WTC11 (cell line): ENCODE measurements at regions not wholly inside any gene's neighbourhood (a gene's known extent, or its start where the extent isn't known, plus 50 kb on each side); places are given as distances from the start of the nearest gene placed in this dataset.

ENCODE experiments used
- ATAC-seq: fragments of 200-7000 bp; cut with Tn5 transposase; 2 replicates; pipeline ENCODE4 v1.10.0; 2021; ENCODE audit warnings: mild to moderate bottlenecking, moderate library complexity
- CTCF ChIA-PET: fragments of 300-600 bp; sonication (Branson Sonifier 250); formaldehyde crosslinking; loops from one replicate; lab custom pipeline; 2021; ENCODE audit warnings: antibody characterized with exemption; lab: Charles Lee
- POLR2A ChIA-PET: fragments of 350-600 bp; sonication (Branson Sonifier 250); formaldehyde crosslinking; loops from one replicate; lab custom pipeline; 2021; ENCODE audit warnings: antibody characterized with exemption; lab: Charles Lee
- DNase-seq: peaks from one replicate; pipeline ENCODE4 v3.0.0; 2021; ENCODE audit warnings: low spot score
- H3K27ac Mint-ChIP-seq: 2 replicates; pipeline ENCODE4 v1.8.0; 2021; ENCODE audit warnings: mixed read lengths
- H3K27me3 Mint-ChIP-seq: 2 replicates; pipeline ENCODE4 v1.8.0; 2021; ENCODE audit warnings: low read depth, mild to moderate bottlenecking, moderate library complexity, mixed read lengths
- H3K36me3 Mint-ChIP-seq: 2 replicates; pipeline ENCODE4 v1.8.0; 2021; ENCODE audit warnings: mixed read lengths
- H3K4me1 Mint-ChIP-seq: 2 replicates; pipeline ENCODE4 v1.8.0; 2022; ENCODE audit warnings: mixed read lengths
- H3K4me3 Mint-ChIP-seq: 2 replicates; pipeline ENCODE4 v1.8.0; 2021; ENCODE audit warnings: mild to moderate bottlenecking, moderate library complexity, mixed read lengths
- H3K9me3 Mint-ChIP-seq: 2 replicates; pipeline ENCODE4 v1.8.0; 2021; ENCODE audit warnings: mixed read lengths
- FOXP1 ChIP-seq: sonication (generic); formaldehyde crosslinking; IDR thresholded peaks from 2 replicates; pipeline ENCODE4 v1.8.0; 2022; ENCODE audit warnings: missing genetic modification reagents, mild to moderate bottlenecking, moderate library complexity, borderline replicate concordance
- NR3C1 ChIP-seq: sonication (generic); formaldehyde crosslinking; conservative IDR thresholded peaks from 2 replicates; pipeline ENCODE4 v1.8.1; 2023; ENCODE audit warnings: low read depth, mild to moderate bottlenecking, missing genetic modification reagents
- OVOL2 ChIP-seq: fragments of 250-450 bp; sonication (Bioruptor Pico); IDR thresholded peaks from 2 replicates; pipeline ENCODE4 v1.9.0; 2021; ENCODE audit warnings: mild to moderate bottlenecking, borderline replicate concordance
- RELA ChIP-seq: sonication (generic); formaldehyde crosslinking; IDR thresholded peaks from 2 replicates; pipeline ENCODE4 v1.8.1; 2022; ENCODE audit warnings: missing genetic modification reagents, mild to moderate bottlenecking, borderline replicate concordance
- RORB ChIP-seq: fragments of 250-450 bp; sonication (Bioruptor Pico); IDR thresholded peaks from 2 replicates; pipeline ENCODE4 v1.9.0; 2021; ENCODE audit warnings: mild to moderate bottlenecking
- SP1 ChIP-seq: sonication (generic); formaldehyde crosslinking; conservative IDR thresholded peaks from 2 replicates; pipeline ENCODE4 v1.8.1; 2022; ENCODE audit warnings: missing genetic modification reagents
- USF2 ChIP-seq: sonication (generic); formaldehyde crosslinking; IDR thresholded peaks from 2 replicates; pipeline ENCODE4 v1.8.1; 2023; ENCODE audit warnings: mild to moderate bottlenecking, missing genetic modification reagents, moderate library complexity
- ZNF121 ChIP-seq: sonication (generic); formaldehyde crosslinking; IDR thresholded peaks from 2 replicates; pipeline ENCODE4 v1.8.0; 2023; ENCODE audit warnings: missing genetic modification reagents
- ZNF317 ChIP-seq: sonication (generic); formaldehyde crosslinking; IDR thresholded peaks from 2 replicates; pipeline ENCODE4 v1.8.1; 2023; ENCODE audit warnings: low read depth, mild to moderate bottlenecking, moderate library complexity, missing genetic modification reagents, borderline replicate concordance
- ZNF532 ChIP-seq: fragments of 250-450 bp; sonication (Bioruptor Pico); IDR thresholded peaks from 2 replicates; pipeline ENCODE4 v1.9.0; 2021; ENCODE audit warnings: mild to moderate bottlenecking, borderline replicate concordance
- ZNF671 ChIP-seq: fragments of 250-450 bp; sonication (Bioruptor Pico); IDR thresholded peaks from 2 replicates; pipeline ENCODE4 v1.8.0; 2021; ENCODE audit warnings: mild to moderate bottlenecking
- TF ChIP-seq, protein P1 (sequence below): sonication (generic); formaldehyde crosslinking; IDR thresholded peaks from 2 replicates; pipeline ENCODE4 v1.8.0; 2022; ENCODE audit warnings: missing genetic modification reagents
- TF ChIP-seq, protein P2 (sequence below): fragments of 250-450 bp; sonication (Bioruptor Pico); conservative IDR thresholded peaks from 2 replicates; pipeline ENCODE4 v1.9.0; 2021; ENCODE audit warnings: mild to moderate bottlenecking
- TF ChIP-seq, protein P3 (sequence below): sonication (generic); formaldehyde crosslinking; IDR thresholded peaks from 2 replicates; pipeline ENCODE4 v1.8.1; 2023; ENCODE audit warnings: mild to moderate bottlenecking, missing genetic modification reagents, borderline replicate concordance

- TF ChIP-seq, protein P1, sequence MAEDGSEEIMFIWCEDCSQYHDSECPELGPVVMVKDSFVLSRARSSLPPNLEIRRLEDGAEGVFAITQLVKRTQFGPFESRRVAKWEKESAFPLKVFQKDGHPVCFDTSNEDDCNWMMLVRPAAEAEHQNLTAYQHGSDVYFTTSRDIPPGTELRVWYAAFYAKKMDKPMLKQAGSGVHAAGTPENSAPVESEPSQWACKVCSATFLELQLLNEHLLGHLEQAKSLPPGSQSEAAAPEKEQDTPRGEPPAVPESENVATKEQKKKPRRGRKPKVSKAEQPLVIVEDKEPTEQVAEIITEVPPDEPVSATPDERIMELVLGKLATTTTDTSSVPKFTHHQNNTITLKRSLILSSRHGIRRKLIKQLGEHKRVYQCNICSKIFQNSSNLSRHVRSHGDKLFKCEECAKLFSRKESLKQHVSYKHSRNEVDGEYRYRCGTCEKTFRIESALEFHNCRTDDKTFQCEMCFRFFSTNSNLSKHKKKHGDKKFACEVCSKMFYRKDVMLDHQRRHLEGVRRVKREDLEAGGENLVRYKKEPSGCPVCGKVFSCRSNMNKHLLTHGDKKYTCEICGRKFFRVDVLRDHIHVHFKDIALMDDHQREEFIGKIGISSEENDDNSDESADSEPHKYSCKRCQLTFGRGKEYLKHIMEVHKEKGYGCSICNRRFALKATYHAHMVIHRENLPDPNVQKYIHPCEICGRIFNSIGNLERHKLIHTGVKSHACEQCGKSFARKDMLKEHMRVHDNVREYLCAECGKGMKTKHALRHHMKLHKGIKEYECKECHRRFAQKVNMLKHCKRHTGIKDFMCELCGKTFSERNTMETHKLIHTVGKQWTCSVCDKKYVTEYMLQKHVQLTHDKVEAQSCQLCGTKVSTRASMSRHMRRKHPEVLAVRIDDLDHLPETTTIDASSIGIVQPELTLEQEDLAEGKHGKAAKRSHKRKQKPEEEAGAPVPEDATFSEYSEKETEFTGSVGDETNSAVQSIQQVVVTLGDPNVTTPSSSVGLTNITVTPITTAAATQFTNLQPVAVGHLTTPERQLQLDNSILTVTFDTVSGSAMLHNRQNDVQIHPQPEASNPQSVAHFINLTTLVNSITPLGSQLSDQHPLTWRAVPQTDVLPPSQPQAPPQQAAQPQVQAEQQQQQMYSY (CRISPR knock-in tag): no peak
- TF ChIP-seq ZNF317 (CRISPR knock-in tag) (no peak), RELA (CRISPR knock-in tag) (no peak), NR3C1 (CRISPR knock-in tag) (no peak), ZNF671 (CRISPR knock-in tag) (no peak), ZNF532 (CRISPR knock-in tag) (no peak)
- TF ChIP-seq, protein P2, sequence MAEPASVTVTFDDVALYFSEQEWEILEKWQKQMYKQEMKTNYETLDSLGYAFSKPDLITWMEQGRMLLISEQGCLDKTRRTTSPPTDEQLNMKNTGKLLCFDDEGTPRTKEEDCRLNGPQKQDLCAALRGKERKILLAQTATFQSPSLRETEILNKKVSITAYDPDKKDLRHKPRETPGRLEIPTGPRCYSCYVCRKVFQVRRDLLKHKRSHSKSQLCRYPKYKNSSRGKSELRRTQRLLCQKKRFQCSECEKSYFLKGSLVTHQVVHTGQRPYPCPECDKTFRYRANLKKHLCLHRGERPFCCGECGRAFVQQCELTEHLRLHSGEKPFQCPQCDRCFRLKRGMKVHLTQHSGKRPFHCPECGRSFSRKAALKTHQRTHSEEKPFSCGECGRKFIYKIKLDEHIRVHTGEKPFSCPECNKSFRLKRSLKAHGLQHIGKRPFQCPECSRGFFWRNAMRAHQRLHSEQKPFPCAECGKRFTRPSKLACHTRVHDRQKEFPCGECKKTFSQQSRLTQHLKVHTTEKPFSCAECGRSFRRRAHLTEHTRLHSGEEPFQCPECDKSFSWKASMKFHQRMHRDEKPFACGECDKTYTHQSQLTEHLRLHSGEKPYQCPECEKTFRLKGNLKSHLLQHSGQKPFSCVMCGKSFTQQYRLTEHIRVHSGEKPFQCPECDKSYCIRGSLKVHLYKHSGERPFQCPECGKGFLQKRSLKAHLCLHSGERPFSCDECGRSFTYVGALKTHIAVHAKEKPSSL: no peak
Observed at GRCh38 chr7:31410265-31410664, 69.7 kb upstream of the NEUROD6 start (continued).

DNA sequence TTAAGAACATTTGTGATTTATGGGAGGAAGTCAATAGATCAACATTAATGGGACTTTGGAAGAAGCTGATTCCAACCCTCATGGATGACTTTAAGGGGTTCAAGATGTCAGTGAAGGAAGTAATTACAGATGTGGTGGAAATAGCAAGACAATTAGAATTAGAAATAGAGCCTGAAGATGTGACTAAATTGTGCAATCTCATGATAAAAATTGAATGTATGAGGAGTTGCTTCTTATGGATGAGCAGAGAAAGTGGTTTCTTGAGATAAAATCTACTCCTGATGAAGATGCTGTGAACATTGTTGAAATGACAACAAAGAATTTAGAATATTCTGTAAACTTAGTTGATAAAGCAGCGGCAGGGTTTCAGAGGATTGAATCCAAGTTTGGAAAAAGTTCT lies 70.9 kb upstream of the NEUROD6 start:
- Mint-ChIP-seq H3K36me3 (no peaks in the 10 kb centered on the region), H3K4me3 (no peak overlapping the region), H3K9me3 (no peaks in the 10 kb centered on the region), H3K4me1 (peaks cover 9% of the 10 kb centered on the region; the same call in 1 of the 2 replicates)
- no peak for DNase-seq
- TF ChIP-seq, protein P3, sequence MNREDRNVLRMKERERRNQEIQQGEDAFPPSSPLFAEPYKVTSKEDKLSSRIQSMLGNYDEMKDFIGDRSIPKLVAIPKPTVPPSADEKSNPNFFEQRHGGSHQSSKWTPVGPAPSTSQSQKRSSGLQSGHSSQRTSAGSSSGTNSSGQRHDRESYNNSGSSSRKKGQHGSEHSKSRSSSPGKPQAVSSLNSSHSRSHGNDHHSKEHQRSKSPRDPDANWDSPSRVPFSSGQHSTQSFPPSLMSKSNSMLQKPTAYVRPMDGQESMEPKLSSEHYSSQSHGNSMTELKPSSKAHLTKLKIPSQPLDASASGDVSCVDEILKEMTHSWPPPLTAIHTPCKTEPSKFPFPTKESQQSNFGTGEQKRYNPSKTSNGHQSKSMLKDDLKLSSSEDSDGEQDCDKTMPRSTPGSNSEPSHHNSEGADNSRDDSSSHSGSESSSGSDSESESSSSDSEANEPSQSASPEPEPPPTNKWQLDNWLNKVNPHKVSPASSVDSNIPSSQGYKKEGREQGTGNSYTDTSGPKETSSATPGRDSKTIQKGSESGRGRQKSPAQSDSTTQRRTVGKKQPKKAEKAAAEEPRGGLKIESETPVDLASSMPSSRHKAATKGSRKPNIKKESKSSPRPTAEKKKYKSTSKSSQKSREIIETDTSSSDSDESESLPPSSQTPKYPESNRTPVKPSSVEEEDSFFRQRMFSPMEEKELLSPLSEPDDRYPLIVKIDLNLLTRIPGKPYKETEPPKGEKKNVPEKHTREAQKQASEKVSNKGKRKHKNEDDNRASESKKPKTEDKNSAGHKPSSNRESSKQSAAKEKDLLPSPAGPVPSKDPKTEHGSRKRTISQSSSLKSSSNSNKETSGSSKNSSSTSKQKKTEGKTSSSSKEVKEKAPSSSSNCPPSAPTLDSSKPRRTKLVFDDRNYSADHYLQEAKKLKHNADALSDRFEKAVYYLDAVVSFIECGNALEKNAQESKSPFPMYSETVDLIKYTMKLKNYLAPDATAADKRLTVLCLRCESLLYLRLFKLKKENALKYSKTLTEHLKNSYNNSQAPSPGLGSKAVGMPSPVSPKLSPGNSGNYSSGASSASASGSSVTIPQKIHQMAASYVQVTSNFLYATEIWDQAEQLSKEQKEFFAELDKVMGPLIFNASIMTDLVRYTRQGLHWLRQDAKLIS (CRISPR knock-in tag): no peak
- no peak for TF ChIP-seq USF2 (CRISPR knock-in tag)
- TF ChIP-seq OVOL2 (CRISPR knock-in tag): no peak
- no peak for TF ChIP-seq RORB (CRISPR knock-in tag)
- no peak for TF ChIP-seq SP1 (CRISPR knock-in tag)
- no peak for TF ChIP-seq ZNF121 (CRISPR knock-in tag)
- TF ChIP-seq NR3C1 (CRISPR knock-in tag): no peak
- TF ChIP-seq, protein P1 (CRISPR knock-in tag): no peak
- no peak for TF ChIP-seq FOXP1 (CRISPR knock-in tag)
- TF ChIP-seq, all 79 proteins: peak for 0
- H3K27ac Mint-ChIP-seq: no peak overlapping the region
- CTCF ChIA-PET: interaction anchor here (1.3 to 2.0 kb wide), 2 partner anchors 32 to 39 kb away, joined by 5 to 6 read pairs; no protein-coding TSS in a partner anchor
- no peak for ATAC-seq
- H3K27me3 Mint-ChIP-seq: no peaks in the 10 kb centered on the region; the same call in 1 of the 2 replicates
- POLR2A ChIA-PET: no interaction called here
